H1 (cell line): ENCODE measurements at regions not wholly inside any gene's neighbourhood (a gene's known extent, or its start where the extent isn't known, plus 50 kb on each side); places are given as distances from the start of the nearest gene placed in this dataset.

Experiments
- CTCF ChIA-PET: fragments of 300-600 bp; sonication (Branson Sonifier 250); formaldehyde crosslinking; loops from one replicate; lab custom pipeline; 2021; ENCODE audit not compliant: partially characterized antibody; lab: Charles Lee
- POLR2A ChIA-PET: fragments of 300-600 bp; sonication (Branson Sonifier 250); formaldehyde crosslinking; loops from one replicate; lab custom pipeline; 2021; ENCODE audit warnings: inconsistent platforms; ENCODE audit not compliant: partially characterized antibody; lab: Charles Lee
- DNase-seq, 2 experiments: peaks; one replicate each; pipeline versions ENCODE4 v3.0.0 to v3.0.0-alpha.2; 2010 to 2022; ENCODE audit warnings: low spot score in 2 of 2, low read depth in 1 of 2, mixed read lengths in 1 of 2
- FAIRE-seq: peaks from 2 replicates; lab custom pipeline; 2011; peaks lifted over from hg19 to GRCh38; lab: Jason Lieb, UNC
- H2AFZ ChIP-seq: 2 replicates; pipeline ENCODE4 v1.8.1; 2012; ENCODE audit warnings: low read length, inconsistent platforms
- H2AK5ac ChIP-seq: 2 replicates; pipeline ENCODE4 v1.6.1; 2013; ENCODE audit warnings: low read depth, low read length
- H2BK120ac ChIP-seq: replicated peaks from 2 replicates; pipeline ENCODE3; 2013; ENCODE audit warnings: low read depth, low read length, inconsistent platforms
- H2BK12ac ChIP-seq: 2 replicates; pipeline ENCODE4 v1.6.1; 2013; ENCODE audit warnings: low read depth, low read length
- H2BK15ac ChIP-seq: 2 replicates; pipeline ENCODE4 v1.6.1; 2013; ENCODE audit warnings: low read length
- H2BK20ac ChIP-seq: 2 replicates; pipeline ENCODE4 v1.6.1; 2013; ENCODE audit warnings: low read length
- H2BK5ac ChIP-seq: 2 replicates; pipeline ENCODE4 v1.6.1; 2013; ENCODE audit warnings: low read depth, low read length
- H3K14ac ChIP-seq: 2 replicates; pipeline ENCODE4 v1.6.1; 2013; ENCODE audit warnings: inconsistent platforms; ENCODE audit not compliant: insufficient read length
- H3K18ac ChIP-seq: 2 replicates; pipeline ENCODE4 v1.6.1; 2013; ENCODE audit warnings: low read length; ENCODE audit errors: extremely low read depth
- H3K23ac ChIP-seq: 2 replicates; pipeline ENCODE4 v1.6.1; 2013; ENCODE audit warnings: inconsistent platforms; ENCODE audit not compliant: insufficient read length
- H3K23me2 ChIP-seq: 2 replicates; pipeline ENCODE4 v1.6.1; 2013; ENCODE audit warnings: low read depth, low read length
- H3K27ac ChIP-seq: 2 replicates; pipeline ENCODE4 v1.6.1; 2011; ENCODE audit warnings: low read depth, low read length, inconsistent platforms
- H3K27me3 ChIP-seq, 4 experiments: replicated peaks in 1 of 4; 1 replicate in 1 of 4; 2 replicates in 3 of 4; pipeline versions ENCODE4 v1.6.1 to v1.8.1; 2011 to 2013; ENCODE audit warnings: low read length in 3 of 4, mild to moderate bottlenecking in 3 of 4, inconsistent platforms in 2 of 4, mixed read lengths in 2 of 4, moderate library complexity in 1 of 4; ENCODE audit not compliant: control insufficient read depth in 3 of 4, insufficient read depth in 3 of 4; ENCODE audit errors: extremely low read depth in 1 of 4
- H3K36me3 ChIP-seq, 4 experiments: 2 replicates each; pipeline versions ENCODE4 v1.6.1 to v1.8.1; 2011 to 2013; ENCODE audit warnings: mild to moderate bottlenecking in 4 of 4, low read length in 3 of 4, moderate library complexity in 2 of 4, control low read depth in 1 of 4, inconsistent platforms in 1 of 4; ENCODE audit not compliant: insufficient read depth in 4 of 4, control insufficient read depth in 2 of 4
- H3K4ac ChIP-seq: replicated peaks from 2 replicates; pipeline ENCODE3; 2013; ENCODE audit warnings: low read length, low read depth, mixed read lengths, inconsistent platforms; ENCODE audit not compliant: insufficient read length
- H3K4me1 ChIP-seq, 4 experiments: replicated peaks in 1 of 4; 1 replicate in 1 of 4; 2 replicates in 3 of 4; pipeline versions ENCODE4 v1.6.1 to v1.8.1; 2011 to 2013; ENCODE audit warnings: low read length in 3 of 4, inconsistent platforms in 2 of 4, mixed read lengths in 1 of 4; ENCODE audit not compliant: insufficient read depth in 4 of 4, control insufficient read depth in 3 of 4
- H3K4me2 ChIP-seq, 2 experiments: 2 replicates each; pipeline versions ENCODE4 v1.6.1 to v1.8.1; 2011 to 2013; ENCODE audit warnings: low read depth in 2 of 2, low read length in 2 of 2, control low read depth in 1 of 2, inconsistent platforms in 1 of 2, mild to moderate bottlenecking in 1 of 2; ENCODE audit not compliant: insufficient read depth in 1 of 2
- H3K4me3 ChIP-seq, 4 experiments: fragments of 200-600, 300-600 bp in 1 of 4; sonication (generic), shearing (Covaris generic), sonication (Bioruptor Twin) in 1 of 4; 2 replicates each; pipeline versions ENCODE4 v1.5.1 to v1.8.1; 2011 to 2016; ENCODE audit warnings: low read length in 4 of 4, low read depth in 3 of 4, control low read depth in 2 of 4, inconsistent platforms in 2 of 4, mild to moderate bottlenecking in 2 of 4, mixed read lengths in 1 of 4, moderate library complexity in 1 of 4; ENCODE audit not compliant: insufficient read depth in 2 of 4; ENCODE audit errors: extremely low read depth in 1 of 4
- H3K56ac ChIP-seq: replicated peaks from 2 replicates; pipeline ENCODE3; 2013; ENCODE audit warnings: low read depth, mild to moderate bottlenecking, mixed read lengths, low read length, inconsistent platforms; ENCODE audit not compliant: insufficient read length
- H3K79me1 ChIP-seq: 2 replicates; pipeline ENCODE4 v1.6.1; 2013; ENCODE audit warnings: low read depth, low read length, control low read depth
- H3K79me2 ChIP-seq, 2 experiments: 2 replicates each; pipeline versions ENCODE4 v1.6.1 to v1.8.1; 2012 to 2013; ENCODE audit warnings: low read length in 2 of 2, mild to moderate bottlenecking in 2 of 2, inconsistent platforms in 1 of 2; ENCODE audit not compliant: insufficient read depth in 2 of 2, control insufficient read depth in 1 of 2
- H3K9ac ChIP-seq, 4 experiments: replicated peaks in 1 of 4; 1 replicate in 1 of 4; 2 replicates in 3 of 4; pipeline versions ENCODE4 v1.6.1 to v1.8.1; 2011 to 2013; ENCODE audit warnings: low read depth in 3 of 4, low read length in 3 of 4, control low read depth in 2 of 4, mild to moderate bottlenecking in 2 of 4, moderate library complexity in 2 of 4, inconsistent platforms in 1 of 4; ENCODE audit errors: extremely low read depth in 1 of 4
- H3K9me3 ChIP-seq, 2 experiments: 2 replicates each; pipeline versions ENCODE4 v1.6.1 to v1.8.1; 2012 to 2013; ENCODE audit warnings: mild to moderate bottlenecking in 2 of 2, moderate library complexity in 2 of 2, control low read depth in 1 of 2, inconsistent platforms in 1 of 2, low read depth in 1 of 2, low read length in 1 of 2, mixed read lengths in 1 of 2; ENCODE audit not compliant: insufficient read depth in 2 of 2
- H4K20me1 ChIP-seq, 2 experiments: replicated peaks in 1 of 2; 2 replicates each; pipeline versions ENCODE3 to v1.8.1; 2011 to 2013; ENCODE audit warnings: inconsistent platforms in 2 of 2, low read length in 2 of 2, mild to moderate bottlenecking in 1 of 2; ENCODE audit not compliant: insufficient read depth in 2 of 2, control insufficient read depth in 1 of 2
- H4K5ac ChIP-seq: 2 replicates; pipeline ENCODE4 v1.6.1; 2013; ENCODE audit warnings: low read length, low read depth, mixed read lengths, inconsistent platforms; ENCODE audit not compliant: insufficient read length
- H4K8ac ChIP-seq: 2 replicates; pipeline ENCODE4 v1.8.0; 2013; ENCODE audit warnings: mild to moderate bottlenecking, moderate library complexity, low read length, inconsistent platforms; ENCODE audit not compliant: insufficient read depth; ENCODE audit errors: extremely low read depth
- H4K91ac ChIP-seq: replicated peaks from 2 replicates; pipeline ENCODE3; 2013; ENCODE audit warnings: low read length, mixed read lengths, inconsistent platforms; ENCODE audit not compliant: insufficient read length
- CBX5 ChIP-seq: fragments of 300-800, 300-1000 bp; sonication (generic); IDR thresholded peaks from 2 replicates; pipeline ENCODE4 v1.7.1; 2016; ENCODE audit warnings: antibody characterized with exemption, low read length, low read depth
- FOSL1 ChIP-seq: IDR thresholded peaks from 2 replicates; pipeline ENCODE4 v1.6.1; 2011; ENCODE audit warnings: mild to moderate bottlenecking, low read depth, low read length, moderate library complexity; ENCODE audit not compliant: insufficient read depth
- GTF2F1 ChIP-seq: IDR thresholded peaks from 2 replicates; pipeline ENCODE4 v1.6.1; 2012; ENCODE audit warnings: low read depth, low read length, improper control_type of control experiment, borderline replicate concordance
- HDAC2 ChIP-seq, 2 experiments: fragments of 300-600 bp in 1 of 2; sonication (generic) in 1 of 2; IDR thresholded peaks; 2 replicates each; pipeline ENCODE4 v1.6.1; 2011 to 2012; ENCODE audit warnings: low read depth in 2 of 2, low read length in 2 of 2, mild to moderate bottlenecking in 2 of 2, moderate library complexity in 2 of 2, borderline replicate concordance in 1 of 2, inconsistent platforms in 1 of 2
- HDAC6 ChIP-seq: IDR thresholded peaks from one replicate; pipeline ENCODE4 v1.7.1; 2012; ENCODE audit warnings: low read depth, mild to moderate bottlenecking, inconsistent platforms, low read length, moderate library complexity
- KDM4A ChIP-seq: IDR thresholded peaks from one replicate; pipeline ENCODE4 v1.7.1; 2012; ENCODE audit warnings: low read depth, mild to moderate bottlenecking, moderate library complexity, low read length, inconsistent platforms; ENCODE audit not compliant: severe bottlenecking
- NRF1 ChIP-seq: IDR thresholded peaks from 2 replicates; pipeline ENCODE4 v1.6.1; 2011; ENCODE audit warnings: mild to moderate bottlenecking, low read depth, low read length, improper control_type of control experiment
- POLR2A ChIP-seq, 2 experiments: IDR thresholded peaks; 1 replicate in 1 of 2; 2 replicates in 1 of 2; pipeline ENCODE4 v1.6.1; 2011; ENCODE audit warnings: low read depth in 2 of 2, low read length in 2 of 2, mild to moderate bottlenecking in 2 of 2; ENCODE audit errors: control extremely low read depth in 1 of 2
- POU5F1 ChIP-seq: IDR thresholded peaks from 2 replicates; pipeline ENCODE4 v1.6.1; 2011; ENCODE audit warnings: low read depth, mild to moderate bottlenecking, low read length, moderate library complexity
- SUZ12 ChIP-seq: fragments of 200-600 bp; sonication (generic); IDR thresholded peaks from 2 replicates; pipeline ENCODE4 v1.6.1; 2012; ENCODE audit warnings: mild to moderate bottlenecking, inconsistent platforms, low read length, moderate library complexity, mixed read lengths
- WGBS, 2 experiments: shearing (Covaris generic) in 1 of 2; methylation state at CpG; one replicate each; pipeline versions ENCODE4 v1.1.6 to v1.1.7; 2013 to 2015; ENCODE audit warnings: low lambda C conversion rate in 2 of 2, mixed read lengths in 2 of 2, inconsistent platforms in 1 of 2, low coverage in 1 of 2, missing lambda C conversion rate in 1 of 2; ENCODE audit not compliant: insufficient replicate concordance in 2 of 2, insufficient coverage in 1 of 2, insufficient read length in 1 of 2; ENCODE audit errors: extremely low coverage in 1 of 2, missing lambda C conversion rate in 1 of 2; 5-methylcytosine and 5-hydroxymethylcytosine counted together
- TF ChIP-seq, protein P1 (sequence below): IDR thresholded peaks from 2 replicates; pipeline ENCODE4 v1.6.1; 2012; ENCODE audit warnings: inconsistent platforms

DNA sequence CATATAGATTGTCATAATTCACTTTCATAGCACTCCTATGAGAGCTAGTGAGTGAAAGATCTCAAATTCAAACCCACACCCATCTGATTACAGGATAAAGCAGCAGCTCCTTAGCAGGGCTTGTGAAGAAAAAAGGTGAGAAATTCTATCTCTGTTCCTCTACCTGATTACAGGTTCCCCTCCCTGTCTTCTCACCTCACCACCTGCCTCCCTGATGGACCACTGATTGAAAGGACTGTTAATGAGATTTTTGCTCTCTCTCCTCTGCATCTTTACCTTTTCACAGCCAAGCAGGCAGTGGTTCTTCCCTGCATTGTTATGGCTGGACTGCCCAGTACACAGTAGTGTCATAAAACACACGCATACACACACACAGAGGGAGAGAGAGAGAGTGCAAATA lies 228.5 kb downstream of the MTERF1 start:
- CTCF ChIA-PET = interaction anchor here (1.4 kb wide), 1 partner anchor 364 kb away, joined by 5 read pairs; no protein-coding TSS in a partner anchor
- no peak overlapping the region for H2BK120ac ChIP-seq
- DNase-seq = no peak
- no peak overlapping the region for H4K5ac ChIP-seq
- no peak overlapping the region for H2AFZ ChIP-seq
- H3K56ac ChIP-seq = no peak overlapping the region
- WGBS, 2 experiments = 83% methylated on average over 1 of the region's 1 CpG; no CpG with 5 or more reads in 1 of the 2 experiments
- no peak for FAIRE-seq
- H3K79me1 ChIP-seq = no peaks in the 10 kb centered on the region
- no peak overlapping the region for H3K4ac ChIP-seq
- no peaks in the 10 kb centered on the region for H3K36me3 ChIP-seq
- no peak overlapping the region for H2BK15ac ChIP-seq
- no peaks in the 10 kb centered on the region for H3K27me3 ChIP-seq
- H4K8ac ChIP-seq = no peak overlapping the region
- H3K23me2 ChIP-seq = no peaks in the 10 kb centered on the region
- no peak overlapping the region for H2AK5ac ChIP-seq
- H2BK5ac ChIP-seq = no peak overlapping the region
- no peak overlapping the region for H3K4me3 ChIP-seq
- H3K18ac ChIP-seq = no peak overlapping the region
- no peak overlapping the region for H4K91ac ChIP-seq
- no peaks in the 10 kb centered on the region for H3K9me3 ChIP-seq
- no peak for TF ChIP-seq KDM4A
- TF ChIP-seq HDAC6 = no peak
- no peak for TF ChIP-seq FOSL1
- no peak for TF ChIP-seq NRF1
- TF ChIP-seq POLR2A (IDR thresholded peaks at IDR 0.05; ENCODE audit: control extremely low read depth in 1 of 2, low read depth in 2 of 2, low read length in 2 of 2) = no peak
- no peak for TF ChIP-seq HDAC2 (IDR thresholded peaks at IDR 0.05; ENCODE audit: borderline replicate concordance in 1 of 2, low read depth in 2 of 2, low read length in 2 of 2)
- no peak for TF ChIP-seq CBX5
- TF ChIP-seq GTF2F1 = no peak
- TF ChIP-seq SUZ12 = no peak
- TF ChIP-seq, protein P1, sequence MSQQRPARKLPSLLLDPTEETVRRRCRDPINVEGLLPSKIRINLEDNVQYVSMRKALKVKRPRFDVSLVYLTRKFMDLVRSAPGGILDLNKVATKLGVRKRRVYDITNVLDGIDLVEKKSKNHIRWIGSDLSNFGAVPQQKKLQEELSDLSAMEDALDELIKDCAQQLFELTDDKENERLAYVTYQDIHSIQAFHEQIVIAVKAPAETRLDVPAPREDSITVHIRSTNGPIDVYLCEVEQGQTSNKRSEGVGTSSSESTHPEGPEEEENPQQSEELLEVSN = no peak
- no peak for TF ChIP-seq POU5F1
- TF ChIP-seq, all 59 proteins: peak for 0
- H3K14ac ChIP-seq = no peak overlapping the region
- H3K4me1 ChIP-seq = no peaks in the 10 kb centered on the region
- H3K79me2 ChIP-seq = no peaks in the 10 kb centered on the region
- POLR2A ChIA-PET = no interaction called here
- H3K27ac ChIP-seq = no peak overlapping the region
- no peaks in the 10 kb centered on the region for H4K20me1 ChIP-seq
- H3K4me2 ChIP-seq = no peak overlapping the region
- H2BK20ac ChIP-seq = no peak overlapping the region
- no peak overlapping the region for H3K23ac ChIP-seq
- no peak overlapping the region for H3K9ac ChIP-seq
- no peak overlapping the region for H2BK12ac ChIP-seq
